NCI-H2171 treated with DMSO at 0.1 percent for 48 hours (cell line): ENCODE measurements at regions not wholly inside any gene's neighbourhood (a gene's known extent, or its start where the extent isn't known, plus 50 kb on each side); places are given as distances from the start of the nearest gene placed in this dataset.
A peak's percentile ranks its signal among the peaks of the same experiment; 100 is the strongest.
"Not testable (repeated sequence)": the region's sequence is repeated elsewhere in the genome, so short reads cannot be mapped to it uniquely, and the experiment has no call there.

Source experiments
- DNase-seq: peaks from one replicate; lab custom pipeline; 2025; lab: John Stamatoyannopoulos, UW

DNA sequence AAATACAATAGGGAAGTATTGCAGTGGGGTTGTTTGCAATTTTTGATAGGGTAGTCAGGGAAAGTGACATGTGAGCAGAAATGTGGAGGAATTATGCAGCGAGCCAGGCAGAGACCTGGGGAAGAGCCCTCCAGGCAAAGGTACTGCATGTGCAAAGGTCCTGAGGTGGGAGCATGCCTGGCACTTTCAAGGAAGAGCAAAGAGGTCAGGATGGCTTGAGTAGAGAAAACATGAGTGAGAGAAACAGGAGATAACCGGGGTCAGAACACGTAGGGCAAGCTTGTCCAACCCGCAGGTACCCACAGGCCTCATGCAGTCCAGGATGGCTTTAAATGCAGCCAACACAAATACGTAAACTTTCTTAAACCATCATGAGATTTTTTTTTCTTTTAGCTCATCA, 71.0 kb downstream of the COQ2 start:
- no peak for DNase-seq

DNA sequence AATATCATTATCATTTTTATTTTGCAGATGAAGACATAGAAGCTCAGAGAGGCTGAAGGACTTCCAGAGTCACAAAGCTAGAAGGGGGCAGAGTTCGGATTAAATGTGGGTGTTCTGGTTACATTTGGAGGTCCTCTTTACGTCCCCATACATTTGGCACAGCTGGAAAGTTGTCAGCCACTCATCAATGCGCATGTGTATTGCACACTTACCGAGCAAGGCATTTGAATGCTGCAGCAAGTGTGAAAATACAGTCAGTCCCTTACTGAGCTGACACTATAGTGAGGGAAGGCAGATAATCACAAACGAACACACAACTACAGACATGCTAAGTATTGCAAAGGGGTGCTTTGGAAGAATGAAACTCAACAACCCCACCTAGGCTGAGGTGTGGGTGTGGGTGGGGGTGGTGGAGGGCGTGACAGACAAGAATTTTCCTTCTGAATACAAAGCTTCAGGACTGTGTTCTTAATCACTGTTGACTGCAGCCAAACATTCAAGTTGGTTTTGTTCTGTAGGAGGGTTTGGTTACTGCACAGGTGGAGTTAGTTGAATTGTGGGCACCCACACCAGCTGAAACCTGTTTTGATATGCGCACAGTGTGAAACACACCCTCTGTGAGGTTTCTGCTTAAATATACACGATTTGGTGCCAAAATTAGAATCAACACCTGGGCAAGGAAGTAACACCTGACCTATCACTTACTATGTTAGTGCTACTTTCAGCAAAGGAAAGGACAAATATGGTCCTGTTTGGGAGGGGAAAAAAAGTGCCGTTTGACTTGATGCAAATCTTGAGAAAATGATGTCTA, 72.4 kb downstream of the COQ2 start:
- DNase-seq: peak; percentile 2

DNA sequence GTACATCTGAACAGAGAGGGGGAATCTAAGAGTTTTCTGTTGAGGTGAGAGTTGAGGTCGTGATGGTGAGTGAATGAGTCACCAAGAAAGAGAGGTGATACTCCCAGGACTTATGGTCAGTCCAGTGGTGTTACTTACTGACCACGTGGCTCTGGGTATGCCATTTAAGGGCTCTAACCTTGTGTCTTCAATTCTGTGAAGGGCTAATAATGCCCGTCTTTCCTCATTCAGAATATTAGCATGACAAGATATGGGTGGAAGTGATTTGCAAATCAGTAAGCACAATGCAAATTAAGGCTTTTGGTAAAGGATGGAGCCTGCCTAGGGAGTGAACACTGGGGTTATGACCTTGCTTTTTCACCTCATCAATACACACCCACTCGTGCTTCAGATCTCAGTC, 75.2 kb downstream of the COQ2 start:
- DNase-seq: no peak

DNA sequence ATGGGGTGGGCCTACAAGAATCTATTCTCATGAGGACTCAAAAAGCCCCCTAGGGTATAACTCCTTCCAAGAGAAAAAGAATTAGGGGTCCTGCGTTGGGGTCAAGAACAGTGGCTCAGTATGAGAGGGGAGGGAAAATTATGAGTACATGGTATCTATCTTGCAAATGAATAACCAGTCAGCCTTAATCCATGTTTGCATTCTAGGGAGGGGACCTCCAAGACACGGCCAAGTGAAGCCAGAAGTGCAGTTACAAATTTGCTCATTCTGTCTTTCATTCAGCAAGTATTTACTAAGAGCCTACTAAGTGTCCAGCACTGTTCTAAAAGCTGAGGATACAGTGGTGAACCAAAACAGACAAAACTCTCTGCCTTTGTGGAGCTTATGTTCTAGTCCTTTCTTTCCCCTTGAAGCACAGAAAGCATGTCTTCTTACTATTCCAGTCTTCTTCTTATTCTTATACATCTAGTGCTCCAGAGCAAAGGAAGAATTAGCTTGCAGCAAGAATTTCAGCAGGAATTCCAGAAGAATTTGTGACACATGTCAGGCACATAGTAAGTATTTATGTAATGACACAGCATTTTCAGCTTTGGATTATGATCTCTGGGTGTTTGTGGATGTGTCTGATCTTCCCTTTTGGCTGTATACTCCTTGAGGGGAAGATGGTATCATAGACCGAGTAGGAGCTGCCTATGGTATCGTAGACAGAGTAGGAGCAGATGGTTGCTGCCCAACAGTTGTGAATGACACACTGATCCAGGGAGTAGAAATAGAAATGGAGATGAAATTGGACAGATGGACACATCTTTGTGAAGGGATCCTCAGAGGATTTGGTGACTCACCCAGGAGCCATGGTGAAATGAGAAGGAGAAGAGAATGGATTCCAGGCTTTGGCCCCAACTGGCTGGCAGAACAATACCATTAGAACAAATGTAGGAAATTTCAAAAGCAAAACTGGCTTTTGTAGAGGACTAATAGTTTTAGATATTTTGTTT, 75.9 kb downstream of the COQ2 start:
- DNase-seq: no peak

DNA sequence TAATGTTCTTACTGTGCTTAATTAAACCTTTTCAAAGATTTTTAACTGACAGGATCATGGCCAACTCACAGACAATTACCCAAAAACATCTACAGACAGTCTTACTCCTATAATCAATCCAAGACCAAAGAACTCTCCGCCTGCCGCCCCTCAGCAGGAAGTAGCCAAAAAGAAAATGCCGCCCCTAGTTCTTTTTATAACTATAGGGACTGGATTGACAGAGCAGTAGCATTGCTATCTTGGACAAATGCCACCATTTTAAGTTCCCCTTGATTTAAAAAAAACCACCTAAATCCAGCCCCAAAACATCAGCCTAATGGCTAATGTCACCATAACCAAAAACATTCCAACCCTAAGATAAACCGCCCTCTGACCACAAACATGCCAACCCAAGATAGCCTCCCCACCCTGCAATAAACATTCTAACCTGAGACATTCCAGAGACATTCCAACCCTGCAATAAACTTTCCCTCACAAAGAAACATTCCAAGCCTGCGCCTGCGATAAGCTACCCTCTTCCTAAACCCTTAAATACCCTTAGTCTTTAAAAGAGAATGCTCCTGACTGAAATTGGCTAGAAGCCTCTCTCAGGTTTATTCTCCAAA, 77.0 kb downstream of the COQ2 start:
- DNase-seq: no peak

DNA sequence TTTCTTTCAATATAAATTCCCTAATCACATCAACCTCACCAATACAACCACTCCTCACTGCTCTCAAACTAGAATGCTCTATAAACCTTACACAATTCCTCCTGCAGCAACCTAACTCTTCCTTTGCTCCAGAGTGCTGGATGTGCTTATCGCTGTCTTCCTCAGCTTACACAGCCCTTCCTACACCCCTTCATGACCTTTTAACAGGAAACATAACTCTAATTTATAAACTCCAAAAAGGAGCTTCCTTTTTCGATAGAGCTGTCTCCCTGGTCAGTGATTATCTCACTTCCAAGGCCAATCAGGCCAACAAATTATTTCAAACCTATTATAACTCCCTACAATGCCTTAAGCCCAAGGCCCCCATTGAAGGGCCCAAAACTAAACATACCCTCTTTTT, 78.8 kb downstream of the COQ2 start:
- DNase-seq: no peak

DNA sequence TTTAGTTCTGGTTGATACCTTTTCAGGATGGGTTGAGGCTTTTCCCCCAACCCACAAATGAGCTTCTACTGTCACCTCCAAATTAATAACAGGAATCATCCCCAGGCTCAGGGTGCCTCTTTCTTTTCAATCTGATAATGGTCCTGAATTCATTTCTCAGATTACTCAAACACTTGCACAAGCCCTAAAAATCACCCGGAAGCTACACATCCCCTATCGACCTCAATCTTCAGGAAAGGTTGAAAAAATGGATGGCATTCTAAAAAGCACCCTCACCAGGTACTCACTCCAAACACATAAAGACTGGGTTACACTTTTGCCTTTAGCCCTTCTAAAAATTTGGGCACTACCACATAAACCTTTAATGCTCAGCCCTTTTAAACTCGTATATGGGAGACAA, 79.9 kb downstream of the COQ2 start:
- no peak for DNase-seq

DNA sequence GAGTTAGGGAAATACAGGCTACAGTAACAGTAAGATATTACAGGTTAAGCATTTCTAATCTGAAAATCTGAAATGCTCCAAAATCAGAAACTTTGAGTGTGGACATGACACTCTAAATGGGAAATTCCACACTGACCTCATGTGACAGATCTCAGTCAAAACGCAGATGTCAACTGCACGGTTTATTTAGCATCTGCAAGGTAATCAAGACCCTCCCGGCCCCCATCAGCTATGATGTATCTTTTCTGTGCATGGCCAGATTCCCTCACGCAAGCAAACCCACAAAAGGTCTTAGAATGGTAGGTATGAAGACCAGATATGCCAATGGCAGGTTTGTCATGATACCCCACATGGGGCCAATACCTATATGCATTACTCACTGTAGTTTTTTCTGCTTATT, 82.8 kb downstream of the COQ2 start:
- no peak for DNase-seq

DNA sequence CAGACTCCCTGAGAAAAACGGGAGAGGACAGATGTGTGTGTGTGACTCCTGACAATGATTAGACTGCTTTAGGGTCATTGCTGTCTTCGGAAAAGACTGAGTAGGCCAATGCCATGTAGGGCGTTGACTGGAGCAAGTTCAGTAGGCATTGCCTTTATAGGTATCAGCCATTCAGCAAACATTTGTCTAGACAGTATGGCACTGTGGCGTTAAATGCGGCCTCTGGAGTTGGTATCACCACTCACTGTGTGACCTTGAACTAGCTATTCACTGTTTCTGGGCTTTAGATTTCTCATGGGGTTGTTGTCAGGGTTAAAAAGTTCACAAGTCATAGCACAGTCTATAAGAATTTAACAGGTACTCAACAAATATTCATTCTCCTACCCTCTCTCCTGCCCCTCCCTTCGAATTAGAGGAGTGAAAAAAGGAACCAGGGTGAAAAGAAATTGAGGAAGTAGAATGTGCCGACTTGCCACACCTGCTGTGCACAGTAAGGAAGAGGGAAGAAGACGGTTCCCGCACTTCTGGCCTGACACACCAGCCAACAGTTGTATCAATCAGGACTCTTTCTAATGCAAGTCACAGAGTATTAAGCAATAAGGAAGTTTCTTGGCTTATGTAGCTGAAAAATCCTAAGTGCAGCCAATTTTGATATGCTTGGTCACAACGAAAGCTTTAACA, 83.2 kb upstream of the PLAC8 start:
- DNase-seq: no peak

DNA sequence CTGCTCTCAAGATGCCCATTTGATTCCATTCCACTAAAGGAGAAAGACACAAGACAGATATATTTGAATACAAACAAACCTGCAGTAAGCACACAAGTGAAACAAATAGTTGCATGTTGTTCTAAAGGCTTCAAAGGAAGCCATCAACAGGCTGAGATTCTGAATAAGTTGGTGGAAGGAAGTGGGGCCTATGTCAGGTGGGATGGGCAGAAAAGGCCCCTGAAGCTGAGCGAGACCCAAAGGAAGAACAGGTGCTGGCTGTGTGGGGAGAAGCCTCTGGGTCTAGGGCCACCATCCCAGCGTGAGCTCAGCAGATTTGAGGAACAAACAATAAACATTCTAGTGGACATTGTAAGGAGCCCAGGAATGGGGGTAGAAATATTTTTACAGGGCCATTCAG, 82.4 kb upstream of the PLAC8 start:
- DNase-seq: no peak

DNA sequence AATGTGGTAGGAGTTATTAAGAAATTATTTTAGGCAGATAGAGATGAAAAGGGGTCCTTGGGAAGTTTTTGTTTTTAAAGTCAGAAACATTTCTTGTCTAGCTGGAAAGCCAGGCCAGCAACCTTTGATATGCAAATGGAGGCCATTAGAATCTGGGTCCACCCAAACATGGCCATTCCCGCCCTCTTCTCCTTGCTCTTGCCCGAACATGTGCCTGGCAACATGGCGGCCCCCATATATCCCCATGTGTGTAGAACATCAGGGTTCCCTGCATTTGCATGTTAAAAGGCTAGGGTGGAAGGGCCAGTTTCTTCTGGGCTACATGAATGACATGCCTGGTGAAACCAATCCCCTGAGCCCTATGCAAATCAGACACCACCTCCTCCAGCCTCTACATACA, 80.7 kb upstream of the PLAC8 start:
- no peak for DNase-seq

DNA sequence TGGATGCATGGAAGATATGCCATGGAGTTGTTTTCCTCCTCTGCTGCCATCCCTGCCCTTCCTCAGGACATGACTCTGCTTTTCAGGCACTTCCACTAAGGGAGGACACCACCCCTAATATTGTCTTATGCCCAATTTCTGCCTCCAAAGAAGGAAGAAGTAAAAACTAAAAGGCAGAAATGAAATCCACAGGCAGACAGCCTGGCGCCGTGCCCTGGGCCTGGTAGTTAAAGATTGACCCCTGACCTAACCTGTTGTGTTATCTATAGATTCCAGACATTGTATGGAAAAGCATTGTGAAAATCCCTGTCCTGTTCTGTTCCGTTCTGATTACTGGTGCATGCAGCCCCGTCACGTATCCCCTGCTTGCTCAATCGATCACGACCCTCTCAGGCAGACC, 80.1 kb upstream of the PLAC8 start:
- not testable (repeated sequence) for DNase-seq

DNA sequence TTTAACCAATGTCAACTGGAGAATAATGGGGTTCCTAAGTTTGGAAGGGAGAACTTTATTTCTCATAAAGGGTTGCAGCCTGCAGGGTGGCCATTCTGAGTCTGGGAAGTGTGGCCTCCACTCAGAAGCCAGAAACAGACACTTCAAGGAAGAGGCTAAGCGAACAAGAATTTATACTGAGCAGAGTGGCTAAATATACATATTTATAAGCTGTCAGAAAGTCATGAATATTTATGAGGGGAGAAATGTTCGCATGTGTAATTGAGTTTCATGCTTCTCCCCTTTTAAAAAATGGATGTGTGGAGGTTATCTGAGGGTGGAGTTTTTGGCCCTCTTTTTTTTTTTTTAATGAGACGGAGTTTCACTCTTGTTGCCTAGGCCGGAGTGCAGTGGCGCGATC, 78.1 kb upstream of the PLAC8 start:
- no peak for DNase-seq

DNA sequence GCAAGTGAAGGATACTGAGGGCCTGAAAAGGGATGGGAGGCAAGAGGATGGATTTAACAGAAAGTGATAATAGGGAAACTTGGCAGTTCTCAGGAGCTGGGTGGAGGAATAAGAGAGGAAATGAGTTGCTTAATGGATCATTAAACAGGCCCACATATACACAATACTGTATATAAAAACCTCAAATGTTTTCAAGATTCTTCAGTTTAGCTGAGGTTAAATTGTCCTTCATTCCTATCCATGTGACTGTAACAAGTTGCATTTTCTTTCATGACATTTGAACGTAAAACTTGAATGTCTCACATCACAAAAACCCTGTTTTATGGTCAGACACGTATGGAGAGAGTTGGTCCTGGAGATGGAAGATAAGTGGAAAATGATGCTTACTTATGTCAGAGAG, 76.5 kb upstream of the PLAC8 start:
- no peak for DNase-seq

DNA sequence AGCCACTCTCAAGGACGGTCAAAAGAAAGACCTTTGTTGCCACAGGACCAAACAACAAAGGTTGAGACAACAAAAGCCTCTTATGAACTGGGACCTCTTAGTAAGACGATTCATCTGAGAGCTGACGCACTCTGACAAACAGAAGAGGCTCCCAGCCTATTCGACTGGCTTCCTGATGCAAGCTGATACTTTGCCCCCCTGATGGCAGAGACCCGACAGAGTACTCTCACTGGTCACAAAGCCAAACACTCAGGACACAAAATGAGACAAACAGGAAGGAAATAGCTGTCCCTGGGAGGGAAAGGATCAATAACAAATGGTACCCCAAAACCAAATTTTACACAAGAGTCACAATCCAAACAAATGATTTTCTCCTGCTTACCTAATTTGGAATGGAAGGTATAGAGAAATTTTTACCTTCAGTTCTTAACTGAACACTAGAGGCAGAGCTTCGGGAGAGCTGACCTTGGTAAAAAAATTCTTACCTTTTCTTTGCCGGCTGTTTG, 75.2 kb upstream of the PLAC8 start:
- DNase-seq: no peak

DNA sequence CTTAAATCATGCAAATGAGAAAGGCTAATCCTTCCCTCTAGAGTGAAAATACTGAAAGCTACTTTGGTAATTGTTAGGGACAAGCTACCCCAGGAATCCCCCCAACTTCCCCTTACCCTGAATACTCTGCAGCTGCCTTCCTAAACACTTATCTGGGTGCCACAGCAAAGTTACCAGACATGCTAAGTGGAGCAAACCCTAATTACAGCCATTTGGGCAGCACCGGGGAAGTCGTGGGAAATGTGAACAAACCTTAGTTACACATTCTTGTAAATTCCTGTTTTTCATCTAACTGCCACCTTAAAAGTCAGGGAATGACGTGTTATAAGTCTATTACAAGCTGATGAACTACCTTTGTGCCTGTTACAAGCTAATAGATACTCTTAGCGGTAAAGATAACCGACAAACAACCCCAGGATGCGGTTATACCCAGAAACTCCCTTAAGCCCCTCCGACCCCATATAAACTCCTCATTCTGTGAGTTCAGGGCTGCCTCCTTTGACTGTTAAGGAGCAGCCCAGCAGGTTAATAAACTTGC, 66.0 kb upstream of the PLAC8 start:
- no peak for DNase-seq

DNA sequence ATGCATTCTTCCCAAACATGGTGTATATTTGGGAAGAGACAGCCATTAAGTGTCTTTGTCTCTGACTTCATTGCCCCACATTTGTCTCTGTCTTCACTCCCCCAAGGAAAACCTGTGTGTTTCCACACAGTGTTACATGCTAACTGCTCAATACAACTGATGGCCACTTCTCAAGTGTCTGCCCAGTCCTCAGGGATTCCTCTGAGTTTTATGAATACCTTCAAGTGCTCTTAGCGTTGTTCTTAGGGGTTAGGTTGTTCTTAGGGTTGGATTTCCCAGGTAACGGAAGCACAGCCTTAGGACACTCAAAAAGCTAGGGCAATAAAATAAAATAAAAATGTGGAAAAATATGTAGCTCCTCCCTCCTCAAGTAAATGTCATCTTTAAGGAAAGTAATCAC, 64.7 kb upstream of the PLAC8 start:
- DNase-seq: no peak

DNA sequence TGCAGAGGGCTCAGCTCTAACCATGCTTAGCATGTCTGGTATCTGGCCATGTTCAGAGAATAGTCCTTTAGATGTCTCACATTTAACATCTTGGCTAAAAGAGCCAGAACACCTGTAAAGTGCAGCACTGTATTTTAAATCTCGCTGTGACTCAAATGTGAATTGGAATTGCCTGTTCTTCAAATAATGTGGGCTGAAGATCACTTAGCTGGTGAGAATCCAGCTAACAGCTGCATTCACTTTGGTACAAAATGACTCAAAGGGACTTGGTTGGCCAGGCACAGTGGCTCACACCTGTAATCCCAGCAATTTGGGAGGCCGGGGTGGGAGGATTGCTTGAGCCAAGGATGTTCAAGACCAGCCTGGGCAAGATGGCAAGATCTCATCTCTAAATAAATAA, 63.5 kb upstream of the PLAC8 start:
- DNase-seq: no peak

DNA sequence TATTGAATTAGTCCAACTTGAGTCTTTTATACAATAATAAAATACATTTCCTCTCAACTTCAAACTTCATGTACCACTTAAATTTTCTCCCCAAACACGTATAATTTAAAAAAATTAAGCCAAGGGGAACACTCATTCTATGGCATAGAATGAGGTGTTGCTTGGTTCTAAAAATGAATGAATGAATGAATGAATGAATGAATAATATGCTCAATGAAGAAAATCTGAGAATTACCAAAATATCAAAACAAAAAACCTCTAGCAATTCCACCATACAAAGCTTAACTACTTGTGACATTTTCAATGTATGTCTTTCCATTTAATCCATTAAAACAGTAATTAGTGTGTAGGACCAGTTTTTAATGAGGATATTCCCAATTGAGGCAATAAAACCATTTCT, 62.7 kb upstream of the PLAC8 start:
- DNase-seq: no peak

DNA sequence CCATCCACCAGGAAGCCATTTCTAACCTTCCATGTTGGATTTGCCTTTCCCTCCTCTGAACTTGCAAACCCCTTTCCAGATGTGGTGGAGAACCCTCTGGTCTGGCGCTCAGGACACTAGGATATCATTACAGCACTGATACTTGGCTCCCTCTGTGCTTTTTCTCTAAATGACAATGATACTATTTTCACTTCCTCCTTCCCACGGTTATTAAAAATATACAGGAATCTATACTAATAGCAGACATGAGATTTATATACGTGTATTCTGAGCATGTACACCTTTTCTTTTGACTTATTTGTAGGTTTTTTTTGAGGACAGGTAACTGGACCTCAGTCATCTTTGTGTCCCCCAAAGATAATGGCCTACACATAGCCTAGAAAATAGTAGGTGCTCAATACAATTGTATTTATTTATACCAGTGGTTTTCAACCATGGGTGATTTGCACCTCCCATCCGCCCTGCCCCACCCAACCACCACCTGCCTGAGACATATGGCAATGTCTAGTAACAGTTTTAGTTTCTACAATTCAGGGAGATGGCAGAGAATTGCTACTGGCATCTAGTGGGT, 60.4 kb upstream of the PLAC8 start:
- peak; percentile 14 for DNase-seq

DNA sequence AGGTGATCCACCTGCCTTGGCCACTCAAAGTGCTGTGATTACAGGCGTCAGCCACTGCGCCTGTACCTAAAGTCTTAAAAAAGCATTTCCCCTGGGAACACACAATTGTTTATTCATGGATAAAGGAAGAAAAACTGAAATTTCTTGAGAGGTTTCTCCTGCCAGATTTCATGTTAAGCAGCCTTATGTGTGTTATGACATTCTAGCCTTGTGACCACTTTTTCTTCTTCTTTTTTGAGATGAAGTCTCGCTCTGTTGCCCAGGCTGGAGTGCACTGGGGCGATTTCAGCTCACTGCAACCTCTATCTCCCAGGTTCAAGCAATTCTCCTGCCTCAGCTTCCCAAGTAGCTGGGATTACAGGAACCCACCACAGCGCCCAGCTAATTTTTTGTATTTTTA, 57.8 kb upstream of the PLAC8 start:
- DNase-seq: no peak
